IMR-90 (cell line): ENCODE measurements at regions not wholly inside any gene's neighbourhood (a gene's known extent, or its start where the extent isn't known, plus 50 kb on each side); places are given as distances from the start of the nearest gene placed in this dataset.

Source experiments
- ATAC-seq: fragments of 200-7000 bp; cut with Tn5 transposase; 2 replicates; pipeline ENCODE4 v1.9.1; 2020; ENCODE audit warnings: low read depth, mild to moderate bottlenecking, moderate library complexity
- BruUV-seq: library from RNA; stranded (reverse); fragments of 400-500 nt; replicated peaks from 2 replicates; lab custom pipeline; 2021; lab: Mats Ljungman, UMichigan
- CTCF ChIA-PET: fragments of 300-600 bp; formaldehyde crosslinking; extraction: SDS; loops from one replicate; lab custom pipeline; 2021; ENCODE audit warnings: antibody characterized with exemption; lab: Yijun Ruan, JAX
- POLR2A ChIA-PET: fragments of 300-600 bp; sonication (Branson Sonifier 250); formaldehyde crosslinking; loops from one replicate; lab custom pipeline; 2022; ENCODE audit warnings: antibody characterized with exemption; ENCODE audit not compliant: unreplicated experiment; lab: Charles Lee
- DNase-seq: peaks from one replicate; pipeline ENCODE4 v3.0.0; 2013
- H2AFZ ChIP-seq: replicated peaks from 2 replicates; pipeline ENCODE3; 2013; ENCODE audit warnings: low read length, mild to moderate bottlenecking; ENCODE audit not compliant: poor library complexity
- H2AK5ac ChIP-seq: 2 replicates; pipeline ENCODE4 v1.6.1; 2013; ENCODE audit warnings: low read depth, low read length, inconsistent platforms
- H2AK9ac ChIP-seq: replicated peaks from 2 replicates; pipeline ENCODE3; 2013; ENCODE audit warnings: mild to moderate bottlenecking, low read depth, low read length, moderate library complexity; ENCODE audit not compliant: poor library complexity
- H2BK120ac ChIP-seq: 2 replicates; pipeline ENCODE4 v1.6.1; 2013; ENCODE audit warnings: low read depth, low read length, inconsistent platforms
- H2BK15ac ChIP-seq: 3 replicates; pipeline ENCODE4 v1.6.1; 2013; ENCODE audit warnings: low read depth, low read length, inconsistent platforms
- H2BK20ac ChIP-seq: 2 replicates; pipeline ENCODE4 v1.6.1; 2013; ENCODE audit warnings: low read depth, mild to moderate bottlenecking, inconsistent platforms, low read length, moderate library complexity
- H2BK5ac ChIP-seq: 2 replicates; pipeline ENCODE4 v1.6.1; 2013; ENCODE audit warnings: mild to moderate bottlenecking, low read depth, low read length, inconsistent platforms; ENCODE audit not compliant: poor library complexity, severe bottlenecking
- H3K14ac ChIP-seq: replicated peaks from 2 replicates; pipeline ENCODE4 v1.6.1; 2013; ENCODE audit warnings: low read depth, low read length, inconsistent platforms
- H3K18ac ChIP-seq: 2 replicates; pipeline ENCODE4 v1.6.1; 2013; ENCODE audit warnings: low read depth, low read length, control low read depth
- H3K23ac ChIP-seq: 2 replicates; pipeline ENCODE4 v1.6.1; 2013; ENCODE audit warnings: low read depth, low read length, inconsistent platforms
- H3K27ac ChIP-seq: 2 replicates; pipeline ENCODE4 v1.5.1; 2013; ENCODE audit warnings: mild to moderate bottlenecking, control low read depth, low read length; ENCODE audit not compliant: insufficient read depth
- H3K27me3 ChIP-seq: 2 replicates; pipeline ENCODE4 v1.6.1; 2013; ENCODE audit warnings: low read length; ENCODE audit not compliant: control insufficient read depth, insufficient read depth
- H3K36me3 ChIP-seq: 2 replicates; pipeline ENCODE4 v1.6.1; 2013; ENCODE audit warnings: low read length, mixed read lengths; ENCODE audit not compliant: control insufficient read depth, insufficient read depth
- H3K4ac ChIP-seq: 2 replicates; pipeline ENCODE4 v1.6.1; 2013; ENCODE audit warnings: low read depth, low read length, inconsistent platforms
- H3K4me1 ChIP-seq: 2 replicates; pipeline ENCODE4 v1.6.1; 2013; ENCODE audit warnings: low read length, mixed read lengths; ENCODE audit not compliant: control insufficient read depth, insufficient read depth
- H3K4me2 ChIP-seq: 2 replicates; pipeline ENCODE4 v1.6.1; 2013; ENCODE audit warnings: low read depth, mild to moderate bottlenecking, control low read depth, low read length, moderate library complexity
- H3K4me3 ChIP-seq: 2 replicates; pipeline ENCODE4 v1.5.1; 2013; ENCODE audit warnings: low read depth, mild to moderate bottlenecking, control low read depth, low read length, moderate library complexity; ENCODE audit not compliant: insufficient read depth
- H3K56ac ChIP-seq: 2 replicates; pipeline ENCODE4 v1.6.1; 2013; ENCODE audit warnings: low read length, inconsistent platforms; ENCODE audit not compliant: insufficient read depth; ENCODE audit errors: extremely low read depth
- H3K79me1 ChIP-seq, 2 experiments: 2 replicates each; pipeline ENCODE4 v1.6.1; 2013; ENCODE audit warnings: low read length in 2 of 2, inconsistent platforms in 1 of 2, low read depth in 1 of 2
- H3K9ac ChIP-seq: 2 replicates; pipeline ENCODE4 v1.6.1; 2013; ENCODE audit warnings: low read depth, low read length, control low read depth
- H3K9me1 ChIP-seq: 2 replicates; pipeline ENCODE4 v1.6.1; 2013; ENCODE audit warnings: low read length, inconsistent platforms; ENCODE audit not compliant: insufficient read depth
- H3K9me3 ChIP-seq: 2 replicates; pipeline ENCODE4 v1.6.1; 2013; ENCODE audit warnings: low read length; ENCODE audit not compliant: control insufficient read depth, insufficient read depth
- H4K20me1 ChIP-seq: 2 replicates; pipeline ENCODE4 v1.6.1; 2013; ENCODE audit warnings: low read length, inconsistent platforms; ENCODE audit not compliant: insufficient read depth
- H4K5ac ChIP-seq: 2 replicates; pipeline ENCODE4 v1.6.1; 2013; ENCODE audit warnings: mild to moderate bottlenecking, low read depth, low read length, control low read depth
- H4K8ac ChIP-seq, 2 experiments: 2 replicates each; pipeline ENCODE4 v1.6.1; 2013; ENCODE audit warnings: low read depth in 2 of 2, low read length in 2 of 2, control low read depth in 1 of 2, inconsistent platforms in 1 of 2
- H4K91ac ChIP-seq: 2 replicates; pipeline ENCODE4 v1.6.1; 2013; ENCODE audit warnings: low read depth, low read length, inconsistent platforms; ENCODE audit not compliant: insufficient read depth
- CEBPB ChIP-seq: IDR thresholded peaks from 2 replicates; pipeline ENCODE4 v1.6.1; 2012; ENCODE audit warnings: low read depth, low read length, improper control_type of control experiment
- CHD1 ChIP-seq: IDR thresholded peaks from 2 replicates; pipeline ENCODE4 v1.6.1; 2012; ENCODE audit warnings: low read depth, low read length, improper control_type of control experiment
- ELK1 ChIP-seq: fragments of 150-350 bp; IDR thresholded peaks from 2 replicates; pipeline ENCODE4 v1.6.1; 2016; ENCODE audit warnings: low read depth, mild to moderate bottlenecking, low read length, moderate library complexity, borderline replicate concordance
- MAFK ChIP-seq: IDR thresholded peaks from 2 replicates; pipeline ENCODE4 v1.6.1; 2012; ENCODE audit warnings: low read depth, low read length, improper control_type of control experiment
- MXI1 ChIP-seq: IDR thresholded peaks from 2 replicates; pipeline ENCODE4 v1.6.1; 2012; ENCODE audit warnings: low read depth, mild to moderate bottlenecking, low read length, moderate library complexity, borderline replicate concordance
- NFE2L2 ChIP-seq: fragments of 150-350 bp; IDR thresholded peaks from 2 replicates; pipeline ENCODE4 v1.6.1; 2016; ENCODE audit warnings: low read depth, mild to moderate bottlenecking, low read length
- POLR2A ChIP-seq: IDR thresholded peaks from 2 replicates; pipeline ENCODE4 v1.6.1; 2012; ENCODE audit warnings: mild to moderate bottlenecking, low read depth, low read length
- RAD21 ChIP-seq: IDR thresholded peaks from 2 replicates; pipeline ENCODE4 v1.6.1; 2012; ENCODE audit warnings: low read length, improper control_type of control experiment
- whole genome bisulfite sequencing, 2 experiments: methylation state at CpG; one replicate each; pipeline versions ENCODE4 v1.1.5 to v1.1.7; 2013; ENCODE audit warnings: missing lambda C conversion rate in 2 of 2; ENCODE audit not compliant: insufficient read length in 1 of 2; ENCODE audit errors: extremely low coverage in 2 of 2; 5-methylcytosine and 5-hydroxymethylcytosine counted together
- dilution Hi-C: fragments of 300-500 bp; cut with HindIII; formaldehyde crosslinking; loops from one replicate; pipeline ENCODE4 v1.14.3; 2018; ENCODE audit warnings: low sequenced_read_pairs; ENCODE audit not compliant: unreplicated experiment
- in situ Hi-C: fragments of 300-500 bp; cut with MboI; formaldehyde crosslinking; loops from 3 replicates; pipeline ENCODE4 v1.14.3; 2019; ENCODE audit warnings: low sequenced_read_pairs, inconsistent platforms, mixed read lengths
- intact Hi-C: fragments of 100-400 bp; cut with micrococcal nuclease; formaldehyde crosslinking; loops from 2 replicates; pipeline ENCODE4 v1.10.0; 2022

GRCh38 chr18:78796693-78797455 lies 182.7 kb upstream of the SALL3 start:
- POLR2A ChIA-PET = no interaction called here
- no peak overlapping the region for H2AFZ ChIP-seq
- H3K36me3 ChIP-seq = no peaks in the 10 kb centered on the region
- BruUV-seq = no TSS peak
- no peak overlapping the region for H3K4ac ChIP-seq
- no peak overlapping the region for H2BK120ac ChIP-seq
- in situ Hi-C loops = no loop called here
- H3K79me1 ChIP-seq = no peaks in the 10 kb centered on the region
- H3K18ac ChIP-seq = no peak overlapping the region
- TF ChIP-seq MXI1 (no peak), POLR2A (no peak), CHD1 (no peak), MAFK (no peak), NFE2L2 (no peak), ELK1 (no peak), RAD21 (no peak), CEBPB (no peak)
- H3K4me2 ChIP-seq = no peak overlapping the region
- no peak overlapping the region for H4K5ac ChIP-seq
- no peaks in the 10 kb centered on the region for H3K27me3 ChIP-seq
- no peak for ATAC-seq
- no peaks in the 10 kb centered on the region for H3K4me1 ChIP-seq
- no peak overlapping the region for H2AK5ac ChIP-seq
- H2AK9ac ChIP-seq = no peak overlapping the region
- no peak overlapping the region for H2BK15ac ChIP-seq
- no peak overlapping the region for H4K8ac ChIP-seq
- dilution Hi-C loops = no loop called here
- H2BK5ac ChIP-seq = no peak overlapping the region
- H3K4me3 ChIP-seq = no peak overlapping the region
- no peak for DNase-seq
- no peak overlapping the region for H3K23ac ChIP-seq
- intact Hi-C loops = no loop called here
- H4K20me1 ChIP-seq = no peaks in the 10 kb centered on the region
- H3K27ac ChIP-seq = no peak overlapping the region
- H4K91ac ChIP-seq = no peak overlapping the region
- no peak overlapping the region for H2BK20ac ChIP-seq
- 91% methylated on average over 46 of the region's 67 CpGs; no CpG with 5 or more reads in 1 of the 2 experiments for WGBS, 2 experiments
- peaks cover 60% of the 10 kb centered on the region for H3K9me3 ChIP-seq
- CTCF ChIA-PET = no interaction called here
- no peak overlapping the region for H3K14ac ChIP-seq
- H3K56ac ChIP-seq = no peak overlapping the region
- H3K9ac ChIP-seq = no peak overlapping the region
- H3K9me1 ChIP-seq = no peaks in the 10 kb centered on the region
